LNCAP (cell line): ENCODE measurements at regions not wholly inside any gene's neighbourhood (a gene's known extent, or its start where the extent isn't known, plus 50 kb on each side); places are given as distances from the start of the nearest gene placed in this dataset.

Source experiments
- TF ChIP-seq, protein P1 (sequence below): fragments of 450-650 bp; IDR thresholded peaks from 2 replicates; pipeline ENCODE4 v1.5.1; 2017; ENCODE audit warnings: mild to moderate bottlenecking

DNA sequence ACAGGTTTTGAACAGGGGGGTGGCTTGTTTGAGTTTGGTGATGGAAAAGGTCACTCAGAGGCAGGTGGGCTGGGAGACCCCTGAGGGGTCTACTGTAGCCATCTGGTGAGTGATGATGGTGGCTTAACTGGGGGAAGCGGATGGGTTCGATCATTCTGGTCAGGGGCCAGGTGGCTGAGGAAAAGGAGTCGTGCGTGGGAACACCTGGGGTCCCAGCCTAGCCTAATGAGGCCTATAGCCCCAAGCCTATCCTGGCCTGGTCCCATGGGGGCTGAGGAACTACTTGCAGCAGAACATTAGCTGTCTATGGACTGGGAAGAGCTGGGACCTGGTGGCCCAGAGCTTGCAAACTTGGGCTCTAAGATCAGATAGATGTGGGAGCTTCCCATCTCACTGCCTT is 158.4 kb upstream of the MYL2 start:
- TF ChIP-seq, protein P1, sequence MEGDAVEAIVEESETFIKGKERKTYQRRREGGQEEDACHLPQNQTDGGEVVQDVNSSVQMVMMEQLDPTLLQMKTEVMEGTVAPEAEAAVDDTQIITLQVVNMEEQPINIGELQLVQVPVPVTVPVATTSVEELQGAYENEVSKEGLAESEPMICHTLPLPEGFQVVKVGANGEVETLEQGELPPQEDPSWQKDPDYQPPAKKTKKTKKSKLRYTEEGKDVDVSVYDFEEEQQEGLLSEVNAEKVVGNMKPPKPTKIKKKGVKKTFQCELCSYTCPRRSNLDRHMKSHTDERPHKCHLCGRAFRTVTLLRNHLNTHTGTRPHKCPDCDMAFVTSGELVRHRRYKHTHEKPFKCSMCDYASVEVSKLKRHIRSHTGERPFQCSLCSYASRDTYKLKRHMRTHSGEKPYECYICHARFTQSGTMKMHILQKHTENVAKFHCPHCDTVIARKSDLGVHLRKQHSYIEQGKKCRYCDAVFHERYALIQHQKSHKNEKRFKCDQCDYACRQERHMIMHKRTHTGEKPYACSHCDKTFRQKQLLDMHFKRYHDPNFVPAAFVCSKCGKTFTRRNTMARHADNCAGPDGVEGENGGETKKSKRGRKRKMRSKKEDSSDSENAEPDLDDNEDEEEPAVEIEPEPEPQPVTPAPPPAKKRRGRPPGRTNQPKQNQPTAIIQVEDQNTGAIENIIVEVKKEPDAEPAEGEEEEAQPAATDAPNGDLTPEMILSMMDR: no peak

GRCh38 chr12:111076611-111077451 is 156.5 kb upstream of the MYL2 start:
- TF ChIP-seq, protein P1: no peak

- TF ChIP-seq, protein P1: no peak
Observed at GRCh38 chr12:111076199-111076598, 155.8 kb upstream of the MYL2 start.

GRCh38 chr12:111074965-111075364 is 154.6 kb upstream of the MYL2 start:
- TF ChIP-seq, protein P1: no peak

DNA sequence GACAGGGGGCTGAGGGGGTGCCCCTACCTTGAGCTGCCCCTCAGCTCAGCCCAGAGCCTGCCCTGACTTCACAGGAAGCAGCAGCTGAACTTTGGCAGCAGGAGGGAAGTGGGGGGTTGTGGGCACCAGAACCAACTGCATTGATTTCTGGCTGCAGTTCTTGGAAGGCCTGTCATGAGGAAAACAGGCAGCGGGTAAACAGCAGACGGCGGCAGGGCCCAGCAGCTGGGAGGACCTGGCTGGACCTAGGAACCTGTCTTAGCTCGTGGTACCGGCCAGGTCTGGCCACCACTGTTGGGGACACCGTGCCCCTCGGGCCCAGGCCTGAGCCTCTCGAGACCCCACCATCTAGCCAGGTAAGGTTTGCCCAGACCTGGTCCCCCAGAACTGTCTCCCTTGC is 154.2 kb upstream of the MYL2 start:
- TF ChIP-seq, protein P1: no peak

GRCh38 chr12:111073370-111073769 is 153.0 kb upstream of the MYL2 start:
- TF ChIP-seq, protein P1: no peak

GRCh38 chr12:111072299-111072698 is 151.9 kb upstream of the MYL2 start:
- TF ChIP-seq, protein P1: no peak
